Astrocyte (in vitro differentiated cells and primary cell): ENCODE measurements at regions not wholly inside any gene's neighbourhood (a gene's known extent, or its start where the extent isn't known, plus 50 kb on each side); places are given as distances from the start of the nearest gene placed in this dataset.
"Not testable (repeated sequence)": the region's sequence is repeated elsewhere in the genome, so short reads cannot be mapped to it uniquely, and the experiment has no call there.

ENCODE experiments used
- DNase-seq: peaks from one replicate; pipeline ENCODE4 v3.0.0-alpha.2; 2010; ENCODE audit warnings: low read depth
- FAIRE-seq: peaks from 2 replicates; lab custom pipeline; 2011; peaks lifted over from hg19 to GRCh38; lab: Jason Lieb, UNC
- H2AFZ ChIP-seq: 2 replicates; pipeline ENCODE4 v1.6.0; 2012; ENCODE audit warnings: low read depth, low read length, inconsistent platforms
- H3K27ac ChIP-seq: 2 replicates; pipeline ENCODE4 v1.5.1; 2011; ENCODE audit warnings: low read depth, low read length, inconsistent platforms
- H3K27me3 ChIP-seq: 2 replicates; pipeline ENCODE4 v1.6.0; 2011; ENCODE audit warnings: low read length, inconsistent platforms; ENCODE audit not compliant: insufficient read depth
- H3K36me3 ChIP-seq: 2 replicates; pipeline ENCODE4 v1.5.1; 2011; ENCODE audit warnings: low read length, inconsistent platforms; ENCODE audit not compliant: insufficient read depth
- H3K4me1 ChIP-seq: 2 replicates; pipeline ENCODE4 v1.5.1; 2011; ENCODE audit warnings: low read length, inconsistent platforms; ENCODE audit not compliant: insufficient read depth
- H3K4me2 ChIP-seq: 2 replicates; pipeline ENCODE4 v1.6.0; 2012; ENCODE audit warnings: low read length, inconsistent platforms
- H3K4me3 ChIP-seq: 2 replicates; pipeline ENCODE4 v1.5.1; 2011; ENCODE audit warnings: low read depth, mild to moderate bottlenecking, low read length, inconsistent platforms; ENCODE audit not compliant: insufficient read depth
- H3K79me2 ChIP-seq: 2 replicates; pipeline ENCODE4 v1.6.0; 2012; ENCODE audit warnings: mild to moderate bottlenecking, low read length, inconsistent platforms; ENCODE audit not compliant: insufficient read depth
- H3K9ac ChIP-seq: 2 replicates; pipeline ENCODE4 v1.6.0; 2012; ENCODE audit warnings: mild to moderate bottlenecking, low read length, inconsistent platforms
- H3K9me3 ChIP-seq: 2 replicates; pipeline ENCODE4 v1.5.1; 2012; ENCODE audit warnings: low read depth, mild to moderate bottlenecking, low read length, inconsistent platforms; ENCODE audit not compliant: insufficient read depth
- H4K20me1 ChIP-seq: 2 replicates; pipeline ENCODE4 v1.6.0; 2012; ENCODE audit warnings: low read length, inconsistent platforms; ENCODE audit not compliant: insufficient read depth
- H3K27ac Mint-ChIP-seq: one replicate; pipeline ENCODE4 v1.8.0; 2021; ENCODE audit warnings: mild to moderate bottlenecking, mixed read lengths; ENCODE audit not compliant: unreplicated experiment
- H3K27me3 Mint-ChIP-seq: one replicate; pipeline ENCODE4 v1.8.0; 2021; ENCODE audit warnings: low read depth, mixed read lengths; ENCODE audit not compliant: unreplicated experiment
- H3K36me3 Mint-ChIP-seq: one replicate; pipeline ENCODE4 v1.8.0; 2021; ENCODE audit warnings: low read depth, mixed read lengths; ENCODE audit not compliant: unreplicated experiment
- H3K4me1 Mint-ChIP-seq: one replicate; pipeline ENCODE4 v1.8.0; 2021; ENCODE audit warnings: low read depth, mixed read lengths; ENCODE audit not compliant: unreplicated experiment
- H3K4me3 Mint-ChIP-seq: one replicate; pipeline ENCODE4 v1.8.0; 2021; ENCODE audit warnings: mild to moderate bottlenecking, moderate library complexity, mixed read lengths; ENCODE audit not compliant: unreplicated experiment
- H3K9me3 Mint-ChIP-seq: one replicate; pipeline ENCODE4 v1.8.0; 2021; ENCODE audit warnings: mild to moderate bottlenecking, mixed read lengths; ENCODE audit not compliant: unreplicated experiment
- EZH2 ChIP-seq: IDR thresholded peaks from 2 replicates; pipeline ENCODE4 v1.6.1; 2012; ENCODE audit warnings: mild to moderate bottlenecking, low read length, inconsistent platforms; ENCODE audit not compliant: insufficient read depth
- TF ChIP-seq, protein P1 (sequence below): IDR thresholded peaks from 2 replicates; pipeline ENCODE4 v1.5.1; 2011; ENCODE audit warnings: low read depth, mild to moderate bottlenecking, inconsistent platforms, low read length, moderate library complexity; ENCODE audit not compliant: insufficient read depth

DNA sequence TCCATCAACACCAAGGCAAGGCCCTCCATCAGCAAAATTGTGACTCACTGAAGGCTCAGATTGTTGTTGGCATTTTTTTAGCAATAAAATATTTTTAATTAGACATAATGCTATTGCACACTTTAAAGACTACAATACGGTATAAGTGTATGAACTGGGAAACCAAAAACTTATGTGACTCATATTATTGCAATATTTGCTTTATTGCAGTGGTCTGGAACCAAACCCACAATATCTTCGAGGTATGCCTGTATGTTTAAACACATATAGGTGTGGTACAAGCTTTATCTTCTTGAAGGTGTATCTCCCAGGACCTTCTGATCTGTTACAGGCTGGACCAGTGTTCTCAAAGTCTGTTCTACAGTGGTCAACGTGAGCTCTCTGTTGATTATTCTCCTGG is 142.3 kb upstream of the FNDC3A start:
- Histone ChIP-seq H3K4me3 (no peak overlapping the region), H3K36me3 (no peaks in the 10 kb centered on the region), H3K4me1 (peaks cover 6% of the 10 kb centered on the region), H3K79me2 (no peaks in the 10 kb centered on the region), H3K27me3 (no peaks in the 10 kb centered on the region), H3K9ac (no peak overlapping the region), H3K4me2 (no peak overlapping the region), H4K20me1 (no peaks in the 10 kb centered on the region), H3K9me3 (no peaks in the 10 kb centered on the region), H3K27ac (no peak overlapping the region), H2AFZ (no peak overlapping the region)
- Mint-ChIP-seq H3K27ac (no peak overlapping the region), H3K36me3 (peaks cover 3% of the 10 kb centered on the region), H3K4me3 (no peak overlapping the region), H3K27me3 (no peaks in the 10 kb centered on the region), H3K4me1 (peaks cover 18% of the 10 kb centered on the region), H3K9me3 (peaks cover 5% of the 10 kb centered on the region)
- no peak for TF ChIP-seq EZH2
- TF ChIP-seq, protein P1, sequence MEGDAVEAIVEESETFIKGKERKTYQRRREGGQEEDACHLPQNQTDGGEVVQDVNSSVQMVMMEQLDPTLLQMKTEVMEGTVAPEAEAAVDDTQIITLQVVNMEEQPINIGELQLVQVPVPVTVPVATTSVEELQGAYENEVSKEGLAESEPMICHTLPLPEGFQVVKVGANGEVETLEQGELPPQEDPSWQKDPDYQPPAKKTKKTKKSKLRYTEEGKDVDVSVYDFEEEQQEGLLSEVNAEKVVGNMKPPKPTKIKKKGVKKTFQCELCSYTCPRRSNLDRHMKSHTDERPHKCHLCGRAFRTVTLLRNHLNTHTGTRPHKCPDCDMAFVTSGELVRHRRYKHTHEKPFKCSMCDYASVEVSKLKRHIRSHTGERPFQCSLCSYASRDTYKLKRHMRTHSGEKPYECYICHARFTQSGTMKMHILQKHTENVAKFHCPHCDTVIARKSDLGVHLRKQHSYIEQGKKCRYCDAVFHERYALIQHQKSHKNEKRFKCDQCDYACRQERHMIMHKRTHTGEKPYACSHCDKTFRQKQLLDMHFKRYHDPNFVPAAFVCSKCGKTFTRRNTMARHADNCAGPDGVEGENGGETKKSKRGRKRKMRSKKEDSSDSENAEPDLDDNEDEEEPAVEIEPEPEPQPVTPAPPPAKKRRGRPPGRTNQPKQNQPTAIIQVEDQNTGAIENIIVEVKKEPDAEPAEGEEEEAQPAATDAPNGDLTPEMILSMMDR, result no peak
- DNase-seq, result no peak
- no peak for FAIRE-seq

DNA sequence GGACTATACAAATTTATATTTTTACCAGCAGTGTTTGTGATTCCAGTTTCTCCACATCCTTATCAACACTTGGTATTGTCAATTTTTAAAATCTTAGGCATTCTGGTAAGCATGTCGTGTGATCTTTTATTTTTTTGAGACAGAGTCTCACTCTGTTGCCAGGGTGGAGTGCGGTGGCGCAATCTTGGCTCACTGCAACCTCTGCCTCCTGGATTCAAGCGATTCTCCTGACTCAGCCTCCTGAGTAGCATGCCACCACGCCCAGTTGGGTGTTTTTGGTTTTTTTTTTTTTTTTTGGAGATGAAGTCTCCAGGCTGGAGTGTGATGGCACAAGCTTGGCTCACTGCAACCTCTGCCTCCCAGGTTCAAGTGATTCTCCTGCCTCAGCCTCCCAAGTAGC is 140.4 kb upstream of the FNDC3A start:
- not testable (repeated sequence) for H3K36me3 ChIP-seq, H3K4me2 ChIP-seq, H3K36me3 Mint-ChIP-seq, H3K4me3 Mint-ChIP-seq, H3K4me3 ChIP-seq, H3K27ac ChIP-seq, DNase-seq, H4K20me1 ChIP-seq, H3K9me3 Mint-ChIP-seq, H3K79me2 ChIP-seq, H3K4me1 ChIP-seq, H3K27ac Mint-ChIP-seq, H3K4me1 Mint-ChIP-seq, H3K27me3 ChIP-seq, FAIRE-seq, H2AFZ ChIP-seq, H3K9me3 ChIP-seq, H3K27me3 Mint-ChIP-seq, H3K9ac ChIP-seq

DNA sequence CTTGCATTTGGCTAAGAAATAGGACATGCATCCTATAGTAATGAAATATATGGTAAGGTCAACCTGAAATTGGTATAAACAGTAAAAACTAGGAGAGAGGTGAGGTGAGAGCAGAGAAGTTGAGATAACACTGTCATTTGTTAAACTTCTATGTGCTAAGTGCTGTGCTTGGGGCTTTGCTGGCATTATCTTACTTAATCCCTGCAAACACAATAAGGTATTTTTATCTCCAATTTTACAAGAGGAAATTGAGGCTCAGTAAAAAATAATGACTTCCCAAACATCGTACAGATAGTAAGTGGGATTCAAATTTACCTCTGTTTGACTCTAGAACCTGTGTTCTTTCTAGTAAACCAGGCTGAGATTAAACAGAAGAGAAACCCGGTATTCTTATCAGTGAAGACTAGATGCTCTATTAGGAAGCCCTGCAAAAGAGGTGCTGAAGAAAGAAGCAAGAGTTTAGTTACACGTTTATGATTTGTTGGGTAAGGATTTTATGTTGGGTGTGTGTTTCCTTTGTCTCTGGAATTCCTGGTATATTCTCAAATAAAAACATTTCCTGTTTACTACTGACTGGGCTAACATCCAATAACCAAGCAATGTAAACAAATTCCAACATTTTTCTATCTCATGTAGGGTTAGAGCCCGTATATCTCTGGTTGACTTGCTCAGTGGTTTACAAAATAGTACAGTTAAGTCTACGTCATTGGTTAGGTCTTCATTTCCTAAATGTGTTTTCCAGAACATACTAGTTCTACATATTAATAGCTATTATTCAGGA is 137.3 kb upstream of the FNDC3A start:
- no peak for FAIRE-seq
- Mint-ChIP-seq H3K27me3 (no peaks in the 10 kb centered on the region), H3K9me3 (peaks cover 3% of the 10 kb centered on the region), H3K36me3 (no peaks in the 10 kb centered on the region), H3K4me3 (no peak overlapping the region), H3K27ac (no peak overlapping the region), H3K4me1 (no peaks in the 10 kb centered on the region)
- Histone ChIP-seq H3K79me2 (no peaks in the 10 kb centered on the region), H3K4me2 (no peak overlapping the region), H3K4me1 (no peaks in the 10 kb centered on the region), H2AFZ (no peak overlapping the region), H3K4me3 (no peak overlapping the region), H3K9ac (no peak overlapping the region), H3K36me3 (no peaks in the 10 kb centered on the region), H3K9me3 (no peaks in the 10 kb centered on the region), H4K20me1 (no peaks in the 10 kb centered on the region), H3K27me3 (no peaks in the 10 kb centered on the region), H3K27ac (no peak overlapping the region)
- DNase-seq, result no peak
- TF ChIP-seq, protein P1, result no peak
- TF ChIP-seq EZH2, result no peak
